Mucosa of descending colon (tissue), 3 donors: ENCODE measurements at regions not wholly inside any gene's neighbourhood (a gene's known extent, or its start where the extent isn't known, plus 50 kb on each side); places are given as distances from the start of the nearest gene placed in this dataset.

Experiments used
- ATAC-seq: fragments of 200-7000 bp; cut with Tn5 transposase; one replicate; pipeline ENCODE4 v1.9.1; 2020; ENCODE audit warnings: mild to moderate bottlenecking, moderate library complexity
- DNase-seq, 3 donors: peaks; one replicate each; pipeline ENCODE4 v3.0.0-alpha.2; 2020
- H3K36me3 ChIP-seq: fragments of 200-600 bp; one replicate; pipeline ENCODE4 v1.8.0; 2021; ENCODE audit warnings: low read depth, mild to moderate bottlenecking
- H3K4me1 ChIP-seq: fragments of 200-600 bp; one replicate; pipeline ENCODE4 v1.8.0; 2021; ENCODE audit warnings: low read depth, mild to moderate bottlenecking
- H3K4me3 ChIP-seq: fragments of 200-600 bp; one replicate; pipeline ENCODE4 v1.8.0; 2021; ENCODE audit warnings: mild to moderate bottlenecking
- H3K9me3 ChIP-seq: fragments of 200-600 bp; one replicate; pipeline ENCODE4 v1.8.0; 2021; ENCODE audit warnings: mild to moderate bottlenecking
- CTCF ChIP-seq: fragments of 200-600 bp; IDR thresholded peaks from one replicate; pipeline ENCODE4 v1.8.0; 2022; ENCODE audit warnings: antibody characterized with exemption, mild to moderate bottlenecking
- intact Hi-C, 2 donors: fragments of 100-400 bp; cut with DNase I in 1 of 2; cut with micrococcal nuclease in 1 of 2; formaldehyde crosslinking; loops; one replicate each; pipeline versions ENCODE4 v1.11.0 to v1.11.1; 2022; cut with DNase I, micrococcal nuclease
- donor health status: DM: no; HTN: no; CAD: no; lungs with moderate emphysema.
- donor health status: DM: no; HTN: no; CAD: no.
- donor health status: DM: no; HTN: yes; CAD: no.

GRCh38 chr9:108681851-108682590, 173.8 kb downstream of the ACTL7B start:
- Histone ChIP-seq H3K9me3 (no peaks in the 10 kb centered on the region), H3K4me3 (no peak overlapping the region), H3K36me3 (no peaks in the 10 kb centered on the region), H3K4me1 (no peaks in the 10 kb centered on the region)
- DNase-seq (no peak), ATAC-seq (no peak)
- intact Hi-C loops: no loop called here
- TF ChIP-seq CTCF: no peak

GRCh38 chr9:108680946-108681345, 174.8 kb downstream of the ACTL7B start:
- Histone ChIP-seq H3K36me3 (no peaks in the 10 kb centered on the region), H3K4me3 (no peak overlapping the region), H3K9me3 (no peaks in the 10 kb centered on the region), H3K4me1 (no peaks in the 10 kb centered on the region)
- no peak for TF ChIP-seq CTCF
- DNase-seq: no peak
- intact Hi-C loops: no loop called here
- no peak for ATAC-seq

GRCh38 chr9:108677776-108678175, 178.0 kb downstream of the ACTL7B start:
- no peak for DNase-seq
- no peak for ATAC-seq
- intact Hi-C loops: loop anchor here in 1 of 2 donors (10.0 kb wide), 1 partner anchor 63 kb away; no protein-coding TSS in a partner anchor
- Histone ChIP-seq H3K4me1 (no peaks in the 10 kb centered on the region), H3K4me3 (no peak overlapping the region), H3K9me3 (no peaks in the 10 kb centered on the region), H3K36me3 (no peaks in the 10 kb centered on the region)
- no peak for TF ChIP-seq CTCF

- ATAC-seq (no peak), DNase-seq (no peak)
- no peaks in the 10 kb centered on the region for H3K9me3 ChIP-seq
- TF ChIP-seq CTCF: no peak
- intact Hi-C loops: loop anchor here in 1 of 2 donors (10.0 kb wide), 1 partner anchor 62 kb away; no protein-coding TSS in a partner anchor
- H3K4me3 ChIP-seq: no peak overlapping the region
- no peaks in the 10 kb centered on the region for H3K36me3 ChIP-seq
- H3K4me1 ChIP-seq: no peaks in the 10 kb centered on the region
Measured at GRCh38 chr9:108676355-108676754, 179.4 kb downstream of the ACTL7B start.

GRCh38 chr9:108675708-108676107, 180.1 kb downstream of the ACTL7B start:
- no peak for ATAC-seq
- Histone ChIP-seq H3K36me3 (no peaks in the 10 kb centered on the region), H3K4me3 (no peak overlapping the region), H3K4me1 (no peaks in the 10 kb centered on the region), H3K9me3 (no peaks in the 10 kb centered on the region)
- DNase-seq: no peak
- no peak for TF ChIP-seq CTCF
- intact Hi-C loops: loop anchor here in 1 of 2 donors (10.0 kb wide), 1 partner anchor 61 kb away; no protein-coding TSS in a partner anchor
